ENCODE measurements at regions not wholly inside any gene's neighbourhood (a gene's known extent, or its start where the extent isn't known, plus 50 kb on each side); places are given as distances from the start of the nearest gene placed in this dataset.

DNA sequence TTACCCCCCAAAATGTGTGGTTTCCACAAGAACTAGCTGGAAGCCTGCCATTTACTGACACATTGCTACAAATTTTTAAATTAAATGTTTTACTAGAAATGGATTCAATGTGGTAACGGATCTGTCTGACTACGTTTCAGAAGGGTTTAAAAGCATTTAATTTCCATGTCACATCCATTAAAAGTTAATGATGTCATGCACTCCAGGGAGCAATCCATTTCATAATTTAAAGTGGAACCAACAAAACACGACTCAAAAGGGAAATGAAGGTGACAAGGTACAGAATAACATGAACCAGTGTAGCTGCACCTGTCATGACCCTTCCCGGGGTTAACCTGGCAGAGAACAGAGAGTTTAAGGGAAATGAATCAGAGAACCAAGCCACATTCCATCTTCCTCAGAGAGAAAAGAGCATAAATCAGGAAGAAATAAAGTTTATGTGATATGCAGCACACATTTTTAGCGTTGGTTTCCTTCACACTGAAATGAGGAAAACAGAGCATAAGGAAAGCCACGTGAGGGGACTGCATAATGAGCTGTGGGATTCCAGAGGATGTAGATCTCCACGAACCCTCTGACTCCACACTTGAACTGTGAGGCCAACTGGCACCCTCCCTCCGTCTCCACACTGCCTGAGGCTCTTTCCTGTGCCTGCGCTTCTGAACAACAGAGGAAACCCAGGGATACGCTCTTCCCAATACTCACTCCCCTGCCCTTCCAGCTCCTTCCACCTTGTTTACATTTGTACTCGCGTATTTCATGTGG lies 170.3 kb upstream of the AHI1 start:
- TF ChIP-seq, protein P1, sequence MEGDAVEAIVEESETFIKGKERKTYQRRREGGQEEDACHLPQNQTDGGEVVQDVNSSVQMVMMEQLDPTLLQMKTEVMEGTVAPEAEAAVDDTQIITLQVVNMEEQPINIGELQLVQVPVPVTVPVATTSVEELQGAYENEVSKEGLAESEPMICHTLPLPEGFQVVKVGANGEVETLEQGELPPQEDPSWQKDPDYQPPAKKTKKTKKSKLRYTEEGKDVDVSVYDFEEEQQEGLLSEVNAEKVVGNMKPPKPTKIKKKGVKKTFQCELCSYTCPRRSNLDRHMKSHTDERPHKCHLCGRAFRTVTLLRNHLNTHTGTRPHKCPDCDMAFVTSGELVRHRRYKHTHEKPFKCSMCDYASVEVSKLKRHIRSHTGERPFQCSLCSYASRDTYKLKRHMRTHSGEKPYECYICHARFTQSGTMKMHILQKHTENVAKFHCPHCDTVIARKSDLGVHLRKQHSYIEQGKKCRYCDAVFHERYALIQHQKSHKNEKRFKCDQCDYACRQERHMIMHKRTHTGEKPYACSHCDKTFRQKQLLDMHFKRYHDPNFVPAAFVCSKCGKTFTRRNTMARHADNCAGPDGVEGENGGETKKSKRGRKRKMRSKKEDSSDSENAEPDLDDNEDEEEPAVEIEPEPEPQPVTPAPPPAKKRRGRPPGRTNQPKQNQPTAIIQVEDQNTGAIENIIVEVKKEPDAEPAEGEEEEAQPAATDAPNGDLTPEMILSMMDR (conservative IDR thresholded peaks at IDR 0.05; ENCODE audit: low read depth in 2 of 2), result no peak
- TF ChIP-seq POLR2AphosphoS5 (IDR thresholded peaks at IDR 0.05; ENCODE audit: low read depth) (no peak), EZH2 (IDR thresholded peaks at IDR 0.05; ENCODE audit: low read depth, unreplicated experiment) (no peak)
- TF ChIP-seq, protein P2, sequence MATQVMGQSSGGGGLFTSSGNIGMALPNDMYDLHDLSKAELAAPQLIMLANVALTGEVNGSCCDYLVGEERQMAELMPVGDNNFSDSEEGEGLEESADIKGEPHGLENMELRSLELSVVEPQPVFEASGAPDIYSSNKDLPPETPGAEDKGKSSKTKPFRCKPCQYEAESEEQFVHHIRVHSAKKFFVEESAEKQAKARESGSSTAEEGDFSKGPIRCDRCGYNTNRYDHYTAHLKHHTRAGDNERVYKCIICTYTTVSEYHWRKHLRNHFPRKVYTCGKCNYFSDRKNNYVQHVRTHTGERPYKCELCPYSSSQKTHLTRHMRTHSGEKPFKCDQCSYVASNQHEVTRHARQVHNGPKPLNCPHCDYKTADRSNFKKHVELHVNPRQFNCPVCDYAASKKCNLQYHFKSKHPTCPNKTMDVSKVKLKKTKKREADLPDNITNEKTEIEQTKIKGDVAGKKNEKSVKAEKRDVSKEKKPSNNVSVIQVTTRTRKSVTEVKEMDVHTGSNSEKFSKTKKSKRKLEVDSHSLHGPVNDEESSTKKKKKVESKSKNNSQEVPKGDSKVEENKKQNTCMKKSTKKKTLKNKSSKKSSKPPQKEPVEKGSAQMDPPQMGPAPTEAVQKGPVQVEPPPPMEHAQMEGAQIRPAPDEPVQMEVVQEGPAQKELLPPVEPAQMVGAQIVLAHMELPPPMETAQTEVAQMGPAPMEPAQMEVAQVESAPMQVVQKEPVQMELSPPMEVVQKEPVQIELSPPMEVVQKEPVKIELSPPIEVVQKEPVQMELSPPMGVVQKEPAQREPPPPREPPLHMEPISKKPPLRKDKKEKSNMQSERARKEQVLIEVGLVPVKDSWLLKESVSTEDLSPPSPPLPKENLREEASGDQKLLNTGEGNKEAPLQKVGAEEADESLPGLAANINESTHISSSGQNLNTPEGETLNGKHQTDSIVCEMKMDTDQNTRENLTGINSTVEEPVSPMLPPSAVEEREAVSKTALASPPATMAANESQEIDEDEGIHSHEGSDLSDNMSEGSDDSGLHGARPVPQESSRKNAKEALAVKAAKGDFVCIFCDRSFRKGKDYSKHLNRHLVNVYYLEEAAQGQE (IDR thresholded peaks at IDR 0.05; ENCODE audit: unreplicated experiment), result no peak

All from GM23338 (cell line).